GM11168 (cell line): ENCODE measurements at regions not wholly inside any gene's neighbourhood (a gene's known extent, or its start where the extent isn't known, plus 50 kb on each side); places are given as distances from the start of the nearest gene placed in this dataset.

Experiments
- in situ Hi-C: fragments of 300-500 bp; cut with MboI; formaldehyde crosslinking; loops from one replicate; pipeline ENCODE4 v1.12.0; 2022; ENCODE audit warnings: low sequenced_read_pairs; ENCODE audit not compliant: unreplicated experiment

- in situ Hi-C loops = no loop called here
Observed at GRCh38 chr4:121534187-121534586, 153.4 kb upstream of the QRFPR start.

DNA sequence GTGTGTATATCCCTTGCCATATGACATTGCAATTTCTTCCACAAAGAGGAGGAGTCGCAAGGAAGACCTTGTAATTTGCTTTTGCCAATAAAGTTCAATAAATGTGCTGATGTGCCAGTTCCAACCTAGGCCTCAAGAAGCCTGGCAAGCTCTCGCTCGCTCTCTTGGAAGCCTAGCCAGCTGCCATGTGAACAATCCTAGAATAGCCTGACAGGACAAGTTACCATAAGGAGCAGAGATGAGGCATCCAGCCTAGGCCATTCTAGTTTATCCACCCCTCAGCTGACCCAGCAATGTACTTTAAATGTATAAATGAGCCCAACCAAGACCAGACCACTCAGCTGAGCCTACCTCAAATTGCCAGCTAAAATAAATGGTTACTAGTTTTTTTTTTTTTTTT, 145.7 kb upstream of the QRFPR start:
- in situ Hi-C loops = no loop called here

DNA sequence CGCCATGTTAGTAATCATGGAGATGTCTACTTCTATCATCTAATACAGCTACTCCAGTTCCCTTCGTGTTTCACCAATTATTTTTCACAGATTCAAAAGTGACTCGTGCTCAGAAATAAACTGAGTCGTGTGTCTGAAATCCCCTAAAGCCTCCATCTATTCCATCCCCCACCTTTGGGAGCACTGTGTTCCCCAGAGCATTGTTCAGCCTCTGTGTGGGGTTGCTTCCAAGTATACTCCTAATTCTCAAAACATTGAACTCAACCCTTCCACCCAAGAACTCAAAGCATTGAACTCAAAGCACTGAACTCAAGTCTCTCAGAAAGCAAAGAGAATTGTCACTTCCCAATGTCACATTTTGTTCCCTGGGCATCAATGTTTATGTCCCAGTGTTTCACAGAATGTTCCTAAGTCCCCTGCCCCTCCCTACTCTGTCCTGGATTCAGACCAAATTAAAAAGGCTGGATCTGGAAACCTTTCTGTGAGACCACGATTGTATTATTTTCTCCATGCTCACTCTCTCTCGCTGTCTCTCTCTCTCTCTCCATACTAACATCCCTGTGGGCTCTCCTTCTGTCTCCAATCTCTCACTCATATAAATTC, 138.5 kb upstream of the QRFPR start:
- in situ Hi-C loops = no loop called here

GRCh38 chr4:121517241-121517640, 136.4 kb upstream of the QRFPR start:
- in situ Hi-C loops = no loop called here

- in situ Hi-C loops = no loop called here
Observed at GRCh38 chr4:121514443-121514842, 133.6 kb upstream of the QRFPR start.

DNA sequence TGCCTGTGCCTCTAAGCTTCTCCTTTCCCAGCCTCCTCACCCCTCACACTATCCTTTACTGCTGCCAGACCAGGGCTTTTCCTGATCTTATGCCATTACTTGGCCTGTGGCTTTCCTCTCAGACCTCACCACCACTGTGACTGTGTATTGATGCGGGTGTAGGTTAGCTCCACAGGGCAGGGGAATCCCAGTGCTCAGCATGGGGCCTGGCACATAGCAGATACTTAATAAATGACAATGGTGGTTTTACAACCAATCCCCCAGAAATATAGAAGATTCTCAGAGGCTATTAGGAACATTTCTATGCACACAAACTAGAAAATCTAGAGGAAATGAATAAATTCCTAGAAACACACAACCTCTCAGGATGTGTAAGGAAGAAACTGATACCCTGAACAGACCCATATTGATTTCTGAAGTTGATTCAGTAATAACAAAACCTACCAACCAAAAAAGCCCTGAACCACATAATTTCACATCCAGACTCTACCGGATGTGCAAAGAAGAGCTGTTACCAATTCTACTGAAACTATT, 129.6 kb upstream of the QRFPR start:
- in situ Hi-C loops = no loop called here

DNA sequence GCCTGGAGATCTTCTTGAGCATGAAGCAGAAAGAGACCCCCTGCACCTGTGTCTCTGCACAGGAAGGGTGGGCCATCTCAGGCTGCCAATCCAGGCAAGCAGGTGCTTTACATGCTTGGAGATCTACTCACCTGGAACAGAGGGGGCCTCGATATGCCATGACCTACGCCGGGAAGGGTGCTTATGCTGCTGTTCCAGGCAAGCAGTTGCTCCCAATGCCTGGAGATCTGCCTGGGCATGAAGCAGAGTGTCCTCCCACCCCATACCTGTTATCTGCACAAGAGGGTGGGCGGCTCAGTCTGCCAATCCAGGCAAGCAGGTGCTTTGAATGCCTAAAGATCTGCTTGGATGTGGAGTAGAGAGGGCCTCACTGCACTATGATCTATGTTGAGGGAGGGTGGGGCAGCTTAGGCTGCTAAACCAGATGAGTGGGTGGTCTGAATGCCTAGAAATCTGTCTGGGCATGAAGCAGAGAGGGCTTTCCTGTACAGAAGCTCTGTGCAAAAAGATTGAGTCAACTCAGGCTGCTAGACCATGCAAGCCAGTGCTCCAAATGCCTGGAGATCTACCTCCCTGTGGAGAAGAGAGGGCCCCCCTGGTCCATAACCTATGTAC, 104.5 kb upstream of the QRFPR start:
- in situ Hi-C loops = loop anchor here (10.0 kb wide), 1 partner anchor 180 kb away; no protein-coding TSS in a partner anchor

DNA sequence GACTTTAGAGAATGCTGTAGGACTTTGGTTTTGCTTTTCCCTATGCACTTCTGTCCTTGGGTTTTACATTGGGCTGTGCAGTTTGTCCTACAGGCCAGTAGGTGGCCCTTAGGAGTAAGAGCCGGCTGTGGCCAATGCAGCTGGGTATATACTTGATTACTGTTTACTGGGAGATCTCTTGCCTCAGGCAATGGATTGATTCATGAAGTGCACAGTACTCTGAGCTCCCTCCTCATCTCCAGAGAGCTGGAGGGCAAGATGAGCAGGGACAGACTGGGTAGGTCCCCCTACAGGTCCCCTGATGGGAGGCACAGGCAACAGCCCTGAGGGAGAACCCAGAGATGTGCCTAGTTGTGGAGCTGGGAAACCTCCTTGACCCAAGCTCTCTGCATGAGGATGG, 103.8 kb upstream of the QRFPR start:
- in situ Hi-C loops = loop anchor here (10.0 kb wide), 1 partner anchor 180 kb away; no protein-coding TSS in a partner anchor

- in situ Hi-C loops = loop anchor here (10.0 kb wide), 1 partner anchor 185 kb away; no protein-coding TSS in a partner anchor
Observed at GRCh38 chr4:121479808-121480207, 99.0 kb upstream of the QRFPR start.

DNA sequence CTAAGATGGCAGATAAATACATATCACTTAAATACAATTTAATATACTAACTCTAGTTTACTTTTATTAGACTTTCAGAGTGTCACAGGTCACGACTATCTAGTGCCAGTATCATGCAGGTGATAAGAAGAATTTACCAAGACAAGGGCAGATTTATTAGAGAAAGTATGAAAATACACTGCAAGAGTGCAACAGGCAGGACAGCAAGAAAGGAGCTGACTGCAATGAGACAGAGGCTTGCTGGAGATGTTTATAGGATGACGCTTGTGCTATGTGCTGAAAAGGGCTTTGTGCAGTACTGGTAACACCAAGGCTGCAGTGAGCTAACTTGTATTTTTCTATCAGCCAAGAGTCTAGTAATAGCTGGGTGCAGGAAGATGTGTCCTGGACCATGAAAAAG, 96.7 kb upstream of the QRFPR start:
- in situ Hi-C loops = no loop called here

DNA sequence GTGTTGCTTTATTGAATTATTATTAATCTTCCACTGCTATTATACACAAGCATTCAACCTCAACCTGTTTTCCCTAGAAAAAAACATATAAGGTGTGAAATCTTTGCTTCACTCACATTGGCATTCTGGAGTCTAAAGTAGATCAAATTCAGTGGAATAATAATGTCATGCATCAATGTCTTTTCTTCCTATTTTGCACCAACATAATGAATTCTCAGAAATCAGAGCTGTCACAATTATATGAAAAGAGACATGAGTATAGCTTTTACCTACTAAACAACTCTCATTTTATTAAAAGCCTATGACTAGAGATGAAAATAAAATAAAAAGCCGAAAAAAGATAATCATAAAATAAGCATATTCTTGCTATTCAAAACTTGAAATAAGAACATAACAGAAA, 96.3 kb upstream of the QRFPR start:
- in situ Hi-C loops = no loop called here

- in situ Hi-C loops = no loop called here
Observed at GRCh38 chr4:121472937-121473721, 92.3 kb upstream of the QRFPR start.

- in situ Hi-C loops = no loop called here
Observed at GRCh38 chr4:121464854-121465253, 84.0 kb upstream of the QRFPR start.

- in situ Hi-C loops = no loop called here
Observed at GRCh38 chr4:121462660-121463261, 81.9 kb upstream of the QRFPR start.

DNA sequence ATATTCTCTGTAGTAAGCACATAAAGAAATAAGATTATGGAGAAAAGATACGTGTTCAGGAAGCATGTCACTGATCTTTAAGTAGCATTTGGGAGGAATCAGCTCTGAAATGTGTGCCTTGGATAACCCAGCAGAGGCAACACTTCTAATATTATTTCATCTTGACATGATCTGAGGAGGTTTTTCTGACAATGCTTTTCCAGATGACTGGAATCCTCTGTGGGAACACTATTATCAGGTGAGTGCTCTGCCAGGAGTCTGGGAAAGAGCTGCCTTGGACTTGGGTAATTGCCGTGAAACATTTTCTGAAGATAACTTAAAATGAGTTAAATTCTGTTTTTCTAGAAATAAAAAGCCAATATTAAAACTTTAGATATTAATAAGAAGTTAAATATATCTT, 78.2 kb upstream of the QRFPR start:
- in situ Hi-C loops = no loop called here

DNA sequence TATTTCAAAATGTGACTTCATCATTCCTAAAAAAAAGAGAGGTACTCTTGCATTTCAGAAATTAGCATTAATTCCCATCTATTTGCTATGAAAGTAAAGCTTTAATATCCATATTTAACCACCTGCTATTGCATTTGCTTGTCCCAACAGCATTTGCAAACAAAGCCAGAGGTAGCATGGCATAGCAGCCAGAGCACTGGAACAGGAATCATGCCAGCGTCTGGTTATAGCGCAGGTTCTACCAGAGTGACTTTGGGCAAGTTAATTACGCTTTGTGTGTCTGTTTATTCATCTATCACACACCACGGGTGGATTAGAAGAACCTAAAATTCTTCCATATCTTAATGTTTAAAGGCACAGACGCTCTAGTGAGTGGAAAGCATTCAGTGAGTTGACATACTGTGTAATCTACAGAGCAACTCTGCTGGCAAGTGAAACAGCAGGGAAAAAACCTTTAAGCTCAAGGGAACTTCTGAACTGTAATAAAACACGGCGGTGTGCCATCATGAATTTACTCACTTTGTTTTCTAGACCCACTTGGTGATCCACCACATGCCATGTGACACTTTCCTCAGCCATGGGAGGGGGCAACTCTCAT, 76.6 kb upstream of the QRFPR start:
- in situ Hi-C loops = no loop called here

- in situ Hi-C loops = no loop called here
Observed at GRCh38 chr4:121455285-121455684, 74.5 kb upstream of the QRFPR start.

DNA sequence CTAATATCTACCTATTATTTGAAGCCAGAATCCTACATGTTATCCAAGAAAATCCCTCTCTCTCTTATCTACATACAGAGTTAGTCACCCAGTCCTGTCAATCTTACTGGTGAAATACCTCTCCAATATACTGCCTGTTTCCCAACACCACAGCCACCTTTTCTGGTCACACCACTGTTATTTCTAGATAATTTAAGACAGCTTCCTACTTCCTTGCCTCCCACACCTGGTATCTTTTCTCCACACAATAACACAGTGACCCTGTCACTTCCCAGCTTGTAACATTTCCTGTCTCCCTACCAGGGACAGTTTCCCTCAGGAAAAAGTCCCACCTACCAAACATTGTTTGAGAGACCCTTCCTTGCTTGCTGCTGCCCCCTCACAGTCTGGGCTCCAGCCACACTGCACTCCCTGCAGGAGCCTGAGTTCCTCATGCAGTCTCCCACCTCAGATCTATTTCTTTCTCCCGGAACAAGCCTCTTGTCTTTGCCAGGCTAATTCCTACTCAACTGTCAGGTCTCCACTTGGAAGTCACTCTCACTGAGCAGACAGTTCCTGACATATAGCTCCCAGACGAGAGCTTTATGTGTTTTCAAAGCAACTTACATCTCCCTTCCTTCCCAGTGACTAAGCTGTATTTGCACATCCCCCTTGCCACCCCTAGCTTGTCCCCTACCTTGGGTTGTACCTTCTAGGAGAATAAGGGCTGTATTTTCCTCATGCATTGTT, 73.6 kb upstream of the QRFPR start:
- in situ Hi-C loops = no loop called here

GRCh38 chr4:121451310-121451709, 70.5 kb upstream of the QRFPR start:
- in situ Hi-C loops = no loop called here

DNA sequence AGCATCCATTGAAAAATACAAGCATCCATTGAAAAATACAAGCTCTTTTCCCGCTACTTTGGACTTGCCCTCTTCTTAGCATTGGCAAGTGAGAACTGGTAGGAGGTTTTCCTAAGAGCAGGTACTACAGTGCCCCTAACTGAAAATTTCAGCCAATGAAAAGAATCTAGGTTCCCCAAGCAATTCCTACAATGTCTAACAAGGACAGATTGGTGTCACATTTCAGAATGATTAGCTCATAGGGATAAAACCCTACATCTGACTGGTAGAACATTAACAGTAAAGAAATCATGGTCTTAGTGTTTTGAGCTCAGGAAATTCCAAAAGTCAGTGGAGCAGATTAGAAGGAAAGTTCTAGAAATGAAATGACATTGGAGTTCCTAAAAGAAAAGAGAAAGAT, 68.6 kb upstream of the QRFPR start:
- in situ Hi-C loops = no loop called here
